NCI-H128 (cell line): ENCODE measurements at regions not wholly inside any gene's neighbourhood (a gene's known extent, or its start where the extent isn't known, plus 50 kb on each side); places are given as distances from the start of the nearest gene placed in this dataset.
"Not testable (repeated sequence)": the region's sequence is repeated elsewhere in the genome, so short reads cannot be mapped to it uniquely, and the experiment has no call there.

Source experiments
- DNase-seq: peaks from one replicate; lab custom pipeline; 2025; ENCODE audit not compliant: unreplicated experiment; lab: John Stamatoyannopoulos, UW

GRCh38 chr1:109857702-109858101 is 52.9 kb upstream of the CSF1 start:
- DNase-seq = not testable (repeated sequence)

- DNase-seq = not testable (repeated sequence)
Observed at GRCh38 chr1:109855986-109856385, 54.7 kb upstream of the CSF1 start.

GRCh38 chr1:109853972-109854371 is 56.7 kb upstream of the CSF1 start:
- not testable (repeated sequence) for DNase-seq

- not testable (repeated sequence) for DNase-seq
Observed at GRCh38 chr1:109852221-109853015, 58.2 kb upstream of the CSF1 start.

- DNase-seq = no peak
Observed at GRCh38 chr1:109850827-109851226, 59.8 kb upstream of the CSF1 start.

GRCh38 chr1:109850194-109850593 is 60.5 kb upstream of the CSF1 start:
- DNase-seq = no peak

GRCh38 chr1:109849655-109850054 is 61.0 kb upstream of the CSF1 start:
- DNase-seq = no peak

GRCh38 chr1:109847251-109847650 is 63.4 kb upstream of the CSF1 start:
- DNase-seq = no peak

- no peak for DNase-seq
Observed at GRCh38 chr1:109846846-109847245, 63.8 kb upstream of the CSF1 start.

- no peak for DNase-seq
Observed at GRCh38 chr1:109846162-109846561, 64.5 kb upstream of the CSF1 start.

- no peak for DNase-seq
Observed at GRCh38 chr1:109845658-109846057, 65.0 kb upstream of the CSF1 start.

GRCh38 chr1:109844609-109845008 is 66.0 kb upstream of the CSF1 start:
- DNase-seq = no peak

GRCh38 chr1:109840011-109840629 is 70.5 kb upstream of the CSF1 start:
- DNase-seq = no peak

- not testable (repeated sequence) for DNase-seq
Observed at GRCh38 chr1:109839276-109839675, 71.4 kb upstream of the CSF1 start.

- DNase-seq = no peak
Observed at GRCh38 chr1:109838838-109839240, 71.8 kb upstream of the CSF1 start.

- DNase-seq = no peak
Observed at GRCh38 chr1:109837852-109838570, 72.6 kb upstream of the CSF1 start.

GRCh38 chr1:109835645-109836044 is 71.9 kb upstream of the EPS8L3 start:
- DNase-seq = not testable (repeated sequence)

- no peak for DNase-seq
Observed at GRCh38 chr1:109834951-109835350, 71.2 kb upstream of the EPS8L3 start.

- no peak for DNase-seq
Observed at GRCh38 chr1:109832945-109833344, 69.2 kb upstream of the EPS8L3 start.

- DNase-seq = no peak
Observed at GRCh38 chr1:109828756-109829505, 65.2 kb upstream of the EPS8L3 start.

GRCh38 chr1:109827986-109828385 is 64.3 kb upstream of the EPS8L3 start:
- no peak for DNase-seq
